ENCODE measurements at regions not wholly inside any gene's neighbourhood (a gene's known extent, or its start where the extent isn't known, plus 50 kb on each side); places are given as distances from the start of the nearest gene placed in this dataset.

GRCh38 chr12:75641031-75641780, 129.8 kb upstream of the KRR1 start:
- Histone ChIP-seq H3K27me3 (no peaks in the 10 kb centered on the region), H3K4me3 (replicated peaks in 1 of 3) (no peak overlapping the region), H3K9me3 (no peaks in the 10 kb centered on the region), H3K36me3 (no peaks in the 10 kb centered on the region), H3K27ac (no peak overlapping the region), H3K4me1 (no peaks in the 10 kb centered on the region)
- WGBS, 2 donors = 77 to 89% methylated on average over 4 of the region's 4 CpGs
- no peak for TF ChIP-seq CTCF (IDR thresholded peaks at IDR 0.05)
- TF ChIP-seq POLR2A (IDR thresholded peaks at IDR 0.05) = no peak
- intact Hi-C loops (cut with DNase I) = no loop called here
- DNase-seq = no peak

- Histone ChIP-seq H3K27ac (no peak overlapping the region), H3K9me3 (no peaks in the 10 kb centered on the region), H3K36me3 (no peaks in the 10 kb centered on the region), H3K4me1 (no peaks in the 10 kb centered on the region), H3K4me3 (replicated peaks in 1 of 3) (no peak overlapping the region), H3K27me3 (no peaks in the 10 kb centered on the region)
- 96 to 98% methylated on average over 7 of the region's 7 CpGs for WGBS, 2 donors
- TF ChIP-seq POLR2A (IDR thresholded peaks at IDR 0.05) = no peak
- TF ChIP-seq CTCF (IDR thresholded peaks at IDR 0.05) = no peak
- DNase-seq = no peak
- intact Hi-C loops (cut with DNase I) = no loop called here
These were observed 127.4 kb upstream of the KRR1 start for GRCh38 chr12:75638792-75639191.

- Histone ChIP-seq H3K4me1 (no peaks in the 10 kb centered on the region), H3K4me3 (replicated peaks in 1 of 3) (no peak overlapping the region), H3K9me3 (no peaks in the 10 kb centered on the region), H3K36me3 (no peaks in the 10 kb centered on the region), H3K27ac (no peak overlapping the region), H3K27me3 (no peaks in the 10 kb centered on the region)
- intact Hi-C loops (cut with DNase I) = no loop called here
- TF ChIP-seq POLR2A (IDR thresholded peaks at IDR 0.05) (no peak), CTCF (IDR thresholded peaks at IDR 0.05) (no peak)
- 91 to 94% methylated on average over 4 of the region's 4 CpGs for WGBS, 2 donors
- DNase-seq = no peak
These were observed 125.2 kb upstream of the KRR1 start for GRCh38 chr12:75636607-75637006.

GRCh38 chr12:75635606-75636444, 124.4 kb upstream of the KRR1 start:
- WGBS, 2 donors = 66 to 75% methylated on average over 6 of the region's 6 CpGs
- no peak overlapping the region for H3K4me3 ChIP-seq (replicated peaks in 1 of 3)
- intact Hi-C loops (cut with DNase I) = no loop called here
- H3K4me1 ChIP-seq = no peaks in the 10 kb centered on the region
- no peaks in the 10 kb centered on the region for H3K9me3 ChIP-seq
- no peaks in the 10 kb centered on the region for H3K27me3 ChIP-seq
- H3K27ac ChIP-seq = no peak overlapping the region
- TF ChIP-seq POLR2A (IDR thresholded peaks at IDR 0.05) = no peak
- no peak for TF ChIP-seq CTCF (IDR thresholded peaks at IDR 0.05)
- no peak for DNase-seq
- no peaks in the 10 kb centered on the region for H3K36me3 ChIP-seq

Data from thyroid gland (tissue), 4 donors.